Activated CD4-positive, alpha-beta T cell treated with anti-CD3 and anti-CD28 coated beads, Interleukin-2, amount 50 U/mL, for 4 hours (primary cell): ENCODE measurements at regions not wholly inside any gene's neighbourhood (a gene's known extent, or its start where the extent isn't known, plus 50 kb on each side); places are given as distances from the start of the nearest gene placed in this dataset.

ENCODE experiments used
- DNase-seq, 2 experiments: peaks; one replicate each; pipeline ENCODE4 v3.0.0-alpha.2; 2020

- no peak for DNase-seq
Observed at GRCh38 chr6:4585682-4586468, 190.3 kb upstream of the CDYL start.

- no peak for DNase-seq
Observed at GRCh38 chr6:4584801-4585200, 191.4 kb upstream of the CDYL start.

DNA sequence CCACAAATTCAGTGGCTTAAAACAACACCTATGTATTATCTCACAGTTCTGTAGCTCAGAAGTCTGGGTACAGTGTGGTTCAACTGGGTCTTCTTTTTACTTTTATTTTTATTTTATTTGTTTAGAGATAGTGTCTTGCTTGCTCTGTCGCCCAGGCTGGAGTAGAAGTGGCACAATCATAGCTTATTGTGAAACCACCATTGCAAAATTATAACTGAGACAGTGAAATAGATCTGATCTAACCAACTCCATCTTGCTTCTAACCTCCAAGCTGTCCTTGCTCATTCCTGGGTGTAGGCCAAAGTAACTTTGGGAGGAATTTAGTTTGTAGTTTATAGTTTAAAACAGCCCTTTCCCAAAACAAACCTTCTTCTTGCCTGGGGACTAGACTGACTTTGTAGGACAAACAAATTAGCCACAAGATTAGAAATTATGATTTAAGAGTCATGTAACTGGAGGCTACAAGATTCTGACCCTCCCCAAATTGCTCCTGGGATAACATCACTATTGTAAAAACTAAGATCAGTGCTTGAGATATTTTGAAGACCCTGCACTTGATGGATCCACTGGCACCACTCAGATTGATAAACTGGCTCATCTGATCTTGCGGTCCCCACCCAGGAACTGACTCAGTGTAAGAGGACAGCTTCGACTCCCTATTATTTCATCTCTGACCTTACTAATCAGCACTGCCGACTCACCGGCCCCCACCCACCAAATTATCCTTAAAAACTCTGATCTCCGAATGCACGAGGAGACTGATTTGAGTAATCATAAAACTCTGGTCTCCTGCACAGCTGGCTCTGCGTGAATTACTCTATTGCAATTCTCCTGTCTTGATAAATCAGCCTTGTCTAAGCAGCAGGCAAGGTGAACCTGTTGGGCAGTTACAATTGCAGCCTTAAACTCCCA is 193.4 kb upstream of the CDYL start:
- no peak for DNase-seq

DNA sequence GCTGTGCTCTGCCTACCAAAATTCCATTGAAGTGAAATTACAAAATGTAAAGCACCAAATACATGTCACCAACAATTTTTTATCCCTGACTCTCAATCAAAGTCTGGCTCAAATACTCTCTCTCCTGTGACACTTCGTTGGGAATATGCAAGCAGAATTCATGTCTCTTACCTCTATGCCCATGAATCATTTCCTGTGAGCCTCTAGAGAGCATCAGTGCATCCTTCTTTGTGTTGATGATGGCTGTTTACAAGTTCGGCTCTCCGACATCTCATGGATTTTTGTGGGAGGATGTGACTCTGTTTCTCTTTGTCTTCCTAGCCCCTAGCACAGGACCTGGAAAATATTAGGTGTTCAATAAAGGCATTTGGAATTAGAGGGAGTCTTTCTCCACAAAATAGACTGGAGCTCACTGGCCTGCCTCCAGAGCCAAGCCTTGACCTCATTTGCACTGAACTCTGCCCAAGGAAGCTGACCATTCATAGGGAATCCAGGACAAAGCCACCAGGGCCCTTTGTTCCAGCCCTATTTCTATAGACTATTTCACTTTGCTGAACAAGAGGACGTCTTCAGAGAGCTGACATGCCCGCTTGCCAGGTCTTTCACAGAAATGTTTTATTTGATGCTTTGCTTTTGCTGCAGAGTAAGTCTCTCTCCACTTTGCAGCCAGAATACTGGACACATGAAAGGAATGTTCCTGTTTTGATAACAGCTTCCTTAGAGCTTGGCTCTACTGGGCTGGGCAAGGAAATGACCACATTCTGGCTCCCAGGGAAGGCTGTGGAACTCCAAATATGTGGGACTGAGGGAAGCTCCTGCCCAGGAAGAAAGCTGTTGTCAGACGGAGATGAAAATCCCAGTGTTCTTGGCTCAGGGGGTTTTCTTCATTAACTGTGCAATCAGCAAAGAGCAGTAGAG is 194.5 kb upstream of the CDYL start:
- DNase-seq: no peak

DNA sequence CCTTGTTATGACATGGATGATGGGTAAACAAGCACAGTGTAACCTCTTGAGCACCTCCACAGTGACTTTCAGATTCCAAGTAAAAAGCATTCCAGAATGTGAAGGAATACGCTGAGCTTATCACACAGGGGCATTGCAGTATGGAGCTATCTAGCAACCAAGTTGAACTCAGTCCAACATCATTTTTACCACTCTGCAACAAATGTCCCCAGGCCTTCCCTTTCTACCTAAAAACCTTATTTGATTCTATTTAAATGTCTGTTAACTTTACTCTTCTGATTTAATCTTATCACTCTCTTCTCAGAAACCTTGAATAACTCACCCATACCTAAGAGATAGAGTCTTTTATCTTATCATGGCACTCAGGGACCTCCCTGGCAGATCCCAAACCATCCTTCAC is 195.8 kb upstream of the CDYL start:
- DNase-seq: no peak

DNA sequence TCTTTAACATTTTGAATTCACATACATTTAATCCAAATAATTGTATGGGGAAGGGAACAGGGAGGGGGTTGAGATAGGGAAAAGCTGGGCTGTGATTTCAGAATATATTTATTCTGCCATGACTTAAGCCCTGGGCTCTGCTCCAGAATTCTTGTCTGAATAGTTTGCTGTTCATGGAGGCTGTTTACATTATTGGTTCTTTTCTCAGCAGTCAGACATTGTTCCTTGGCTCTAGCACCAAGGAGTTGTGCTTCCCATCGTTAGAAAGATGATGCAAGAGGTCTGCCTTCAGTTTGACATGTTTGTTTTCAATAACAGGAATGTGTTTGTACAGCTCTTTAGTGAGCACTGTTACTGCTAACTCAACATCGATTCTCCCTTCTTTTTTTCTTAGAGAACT is 198.8 kb upstream of the CDYL start:
- no peak for DNase-seq

- no peak for DNase-seq
Observed at GRCh38 chr6:4575714-4576113, 200.5 kb upstream of the CDYL start.

GRCh38 chr6:4574007-4574406 is 202.2 kb upstream of the CDYL start:
- DNase-seq: no peak

GRCh38 chr6:4571011-4571410 is 205.2 kb upstream of the CDYL start:
- no peak for DNase-seq

DNA sequence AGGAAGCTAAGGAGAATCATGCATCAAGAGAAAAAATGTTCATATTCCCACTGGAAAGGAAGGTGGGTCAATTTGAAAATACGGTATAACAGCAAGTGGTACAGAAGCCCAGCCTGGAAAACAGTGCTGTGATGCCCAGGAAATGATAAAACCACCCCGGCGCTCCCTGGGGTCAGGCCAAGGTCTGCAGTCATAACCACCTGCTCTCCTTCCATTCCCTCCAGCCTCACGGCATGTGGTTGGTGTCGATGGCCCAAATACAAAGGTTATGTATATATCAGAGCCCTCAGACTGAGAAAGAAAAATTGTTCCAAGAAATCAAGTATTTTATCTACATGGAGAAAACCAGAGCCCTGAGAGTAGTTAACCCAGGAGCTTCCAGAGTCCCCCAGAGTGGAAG is 208.1 kb upstream of the CDYL start:
- no peak for DNase-seq

DNA sequence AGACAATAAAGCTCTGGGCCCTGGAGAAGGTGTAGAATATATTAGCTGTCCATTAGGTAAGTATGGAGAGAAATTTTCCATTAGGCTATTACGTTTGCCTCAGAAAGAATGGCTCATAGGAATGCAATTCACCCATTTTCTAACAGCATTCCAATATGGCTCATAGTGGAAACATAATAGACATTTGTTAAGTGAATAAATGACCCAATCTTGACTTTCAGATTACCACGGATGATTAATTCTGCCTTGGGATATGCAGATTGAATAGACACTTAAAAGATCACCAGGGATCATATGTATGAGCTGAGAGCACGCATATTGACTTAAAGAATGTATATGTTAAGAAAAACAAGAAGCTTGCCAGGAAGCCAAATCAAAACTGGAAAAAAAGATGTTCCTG is 209.1 kb upstream of the CDYL start:
- DNase-seq: no peak

DNA sequence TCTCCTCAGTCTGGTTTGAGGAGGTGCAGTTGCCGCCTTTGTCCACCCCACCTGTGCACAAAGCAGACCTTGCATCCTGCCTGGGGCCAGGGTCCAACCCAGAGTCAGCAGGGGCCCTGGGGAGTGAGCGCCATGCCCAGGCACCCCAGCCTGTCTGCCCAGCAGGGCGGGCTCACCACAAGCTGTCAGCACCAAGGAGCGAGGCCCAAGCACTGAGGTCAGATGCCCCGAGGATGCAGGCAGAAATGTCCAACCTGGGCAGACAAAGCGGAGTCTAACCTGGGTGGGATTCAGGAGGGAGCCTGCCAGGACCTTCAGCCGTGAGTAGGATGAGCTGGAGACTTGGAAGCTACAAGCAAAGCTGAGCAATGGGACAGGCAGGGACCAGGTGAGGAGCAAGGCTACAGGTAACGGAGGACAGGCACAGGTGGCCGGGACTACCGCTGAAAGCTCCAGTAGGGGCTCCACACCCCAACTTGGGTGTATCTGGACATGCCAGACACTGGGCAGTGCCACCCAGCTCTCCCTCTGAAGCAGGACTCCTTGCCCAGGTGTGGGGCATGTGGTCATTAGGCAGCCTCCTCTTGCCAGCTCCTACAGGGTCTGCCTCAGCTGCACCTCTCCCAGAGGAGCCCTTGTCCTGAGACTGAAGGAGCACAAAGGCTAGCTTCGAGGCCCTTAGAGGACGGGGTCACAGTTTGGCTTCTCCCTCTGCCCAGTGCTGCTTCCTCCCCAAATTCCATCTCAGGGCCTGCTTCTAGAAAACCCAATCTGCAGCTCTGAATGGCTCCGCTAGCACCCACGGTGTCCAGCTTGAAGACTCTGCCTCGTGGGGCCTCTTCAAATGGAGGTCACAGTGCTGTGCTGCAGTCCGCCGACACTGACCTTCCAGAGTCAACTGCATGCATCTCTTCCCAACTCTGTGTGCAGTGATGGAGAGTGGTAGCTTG is 210.6 kb upstream of the CDYL start:
- no peak for DNase-seq

- no peak for DNase-seq
Observed at GRCh38 chr6:4564801-4565271, 211.4 kb upstream of the CDYL start.

GRCh38 chr6:4563877-4564276 is 212.3 kb upstream of the CDYL start:
- no peak for DNase-seq

GRCh38 chr6:4563156-4563555 is 213.0 kb upstream of the CDYL start:
- no peak for DNase-seq

GRCh38 chr6:4561773-4562400 is 214.3 kb upstream of the CDYL start:
- DNase-seq: no peak

DNA sequence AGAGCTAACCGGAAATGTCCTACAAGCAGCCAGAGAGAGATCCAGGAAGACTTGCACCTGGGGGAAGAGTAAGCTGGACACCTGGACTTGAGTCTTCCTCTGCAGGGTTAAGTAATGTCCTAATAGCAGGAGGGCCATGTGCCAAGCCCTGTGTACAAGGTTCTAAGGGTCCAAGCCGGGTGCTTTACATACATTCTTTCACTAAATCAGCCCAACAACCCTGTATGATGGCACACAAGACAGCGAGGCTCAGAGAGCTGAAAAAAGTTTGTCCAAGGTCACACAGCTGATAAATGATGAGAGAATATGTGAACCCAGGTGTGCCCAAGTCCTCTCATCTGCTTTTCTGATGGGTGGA is 215.1 kb upstream of the CDYL start:
- no peak for DNase-seq

DNA sequence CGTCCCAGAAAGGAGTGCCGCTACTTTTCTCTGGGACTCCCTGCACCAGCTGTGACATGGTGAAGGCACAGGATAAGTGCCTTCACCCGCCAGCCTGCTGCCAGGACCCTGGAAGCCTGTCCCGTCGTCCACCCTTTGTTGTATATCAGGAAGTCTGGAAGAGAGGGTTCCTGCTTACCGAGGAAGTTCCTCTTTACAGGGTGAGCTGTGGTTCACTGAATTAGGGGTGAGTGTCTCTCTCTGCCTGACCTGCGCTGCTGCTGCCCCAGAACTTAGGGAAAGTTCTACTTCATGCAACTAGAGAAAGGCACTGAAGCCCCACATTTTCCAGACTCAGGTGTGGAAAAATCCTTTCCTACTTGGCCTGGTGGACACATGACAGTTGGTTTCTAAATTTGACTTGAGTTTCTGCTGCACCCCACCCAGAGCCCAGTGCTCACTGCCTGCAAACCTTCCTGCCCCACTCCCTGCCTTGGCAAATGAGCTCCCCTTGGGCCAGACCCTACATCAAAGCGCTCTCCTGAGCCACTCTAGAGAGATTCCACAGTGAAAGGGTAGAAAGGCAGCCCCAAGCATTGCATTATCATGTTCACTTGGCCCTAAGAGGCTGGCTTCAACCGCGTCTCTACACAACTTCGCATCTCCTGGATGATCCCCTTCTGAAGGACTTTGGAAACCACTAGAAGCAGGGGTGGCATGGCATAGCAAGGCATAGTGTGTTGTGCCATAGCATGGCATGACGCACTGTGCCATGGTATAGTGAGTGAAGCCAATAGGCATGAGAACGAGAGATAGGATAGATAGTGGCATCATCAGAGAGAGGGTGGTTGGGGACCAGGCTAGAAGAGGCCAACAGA is 215.8 kb upstream of the CDYL start:
- no peak for DNase-seq

- DNase-seq: no peak
Observed at GRCh38 chr6:4559281-4559875, 216.8 kb upstream of the CDYL start.

- no peak for DNase-seq
Observed at GRCh38 chr6:4554645-4555044, 221.6 kb upstream of the CDYL start.
